ENCODE measurements at regions not wholly inside any gene's neighbourhood (a gene's known extent, or its start where the extent isn't known, plus 50 kb on each side); places are given as distances from the start of the nearest gene placed in this dataset.
"Not testable (repeated sequence)": the region's sequence is repeated elsewhere in the genome, so short reads cannot be mapped to it uniquely, and the experiment has no call there.

DNA sequence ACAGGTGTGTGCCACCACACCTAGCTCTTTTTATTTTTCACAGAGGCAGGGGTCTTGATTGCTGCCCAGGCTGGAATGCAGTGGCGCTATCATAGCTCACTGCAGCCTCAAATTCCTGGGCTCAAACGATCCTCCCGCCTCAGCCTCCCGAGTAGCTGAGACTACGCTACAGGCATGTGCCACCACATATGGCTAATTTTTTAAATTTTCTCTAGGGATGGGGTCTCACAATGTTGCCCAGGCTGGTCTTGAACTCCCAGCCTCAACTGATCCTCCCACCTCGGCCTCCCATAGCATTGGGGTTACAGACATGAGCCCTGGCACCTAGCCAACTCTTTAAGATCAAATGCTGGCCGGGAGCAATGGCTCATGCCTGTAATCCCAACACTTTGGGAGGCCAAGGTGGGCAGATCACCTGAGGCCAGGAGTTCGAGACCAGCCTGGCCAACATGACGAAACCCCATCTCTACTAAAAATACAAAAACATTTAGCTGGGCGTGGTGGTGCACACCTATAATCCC is 50.6 kb upstream of the MYL10 start:
- not testable (repeated sequence) for H3K4me3 ChIP-seq; H3K27ac ChIP-seq; ATAC-seq (replicated peaks in 6 of 8)
- 82 to 100% (median 92%) methylated on average over 2 to 5 of the region's 10 CpGs; no CpG with 5 or more reads in 2 of the 10 experiments for WGBS, 10 experiments
- in situ Hi-C loops (cut with MboI; ENCODE audit: low pct_unique_long_range_greater_than_20kb in 2 of 9, low sequenced_read_pairs in 9 of 9, unreplicated experiment in 9 of 9): loop anchor here in 6 of 9 experiments (10.0 to 25.0 kb wide), 2 partner anchors 555 to 558 kb away; no protein-coding TSS in a partner anchor
- H3K4me1 ChIP-seq (replicated peaks in 1 of 2): peaks cover 17% of the 10 kb centered on the region in 2 donors

DNA sequence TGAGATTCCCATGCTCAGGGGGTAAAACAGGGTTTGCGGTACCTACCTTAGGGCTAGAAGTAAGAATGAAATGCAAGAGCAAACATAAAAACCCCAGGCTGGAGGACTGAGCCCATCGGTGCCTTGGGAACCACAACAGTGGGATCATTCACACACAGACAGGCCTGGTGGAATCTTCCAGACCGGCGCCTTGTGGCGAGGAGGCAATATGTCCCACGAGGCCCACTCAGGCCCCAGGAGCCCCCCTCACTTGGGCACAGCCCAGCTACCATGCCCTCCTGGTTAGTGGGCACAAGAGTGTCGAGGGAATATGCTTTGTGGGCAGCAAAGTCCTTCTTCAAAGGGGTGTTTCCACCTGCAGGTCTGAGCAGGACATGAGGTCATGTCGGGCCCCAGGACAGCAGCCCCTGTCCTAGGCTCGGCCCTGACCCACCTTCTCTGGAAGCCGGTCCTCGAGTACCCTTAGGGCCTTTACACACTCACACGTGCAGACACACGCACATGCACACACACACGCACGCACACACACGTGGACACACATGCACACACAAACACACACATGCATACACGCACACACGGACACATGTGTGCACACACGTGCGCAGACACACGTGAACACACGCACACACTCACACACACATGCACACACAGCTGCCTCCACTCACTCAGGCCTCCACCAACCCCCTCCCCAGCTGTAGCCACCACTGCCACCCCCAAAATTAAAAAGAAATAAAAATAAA is 51.5 kb upstream of the MYL10 start:
- Histone ChIP-seq H3K4me1 (replicated peaks in 1 of 2) (peaks cover 17% of the 10 kb centered on the region in 2 donors), H3K4me3 (no peak overlapping the region), H3K27ac (no peak overlapping the region)
- peak in 4 of 8 experiments; percentile 6 to 29 (median 20) for ATAC-seq (replicated peaks in 6 of 8)
- in situ Hi-C loops (cut with MboI; ENCODE audit: low pct_unique_long_range_greater_than_20kb in 2 of 9, low sequenced_read_pairs in 9 of 9, unreplicated experiment in 9 of 9): loop anchor here in 6 of 9 experiments (10.0 to 25.0 kb wide), 2 partner anchors 554 to 557 kb away; no protein-coding TSS in a partner anchor
- 29 to 100% (median 90%) methylated on average over 1 to 7 of the region's 22 CpGs; no CpG with 5 or more reads in 3 of the 10 experiments for WGBS, 10 experiments

GRCh38 chr7:101681170-101682007 is 52.3 kb upstream of the MYL10 start:
- 0 to 66% (median 37%) methylated on average over 1 to 5 of the region's 14 CpGs; no CpG with 5 or more reads in 6 of the 10 experiments for WGBS, 10 experiments
- peak; percentile 22 to 98 (median 83) for ATAC-seq (replicated peaks in 6 of 8)
- H3K27ac ChIP-seq: no peak overlapping the region
- no peak overlapping the region for H3K4me3 ChIP-seq
- in situ Hi-C loops (cut with MboI; ENCODE audit: low pct_unique_long_range_greater_than_20kb in 2 of 9, low sequenced_read_pairs in 9 of 9, unreplicated experiment in 9 of 9): loop anchor here in 6 of 9 experiments (10.0 to 25.0 kb wide), 2 partner anchors 553 to 556 kb away; no protein-coding TSS in a partner anchor
- H3K4me1 ChIP-seq (replicated peaks in 1 of 2): peaks cover 10 to 14% of the 10 kb centered on the region in 2 donors

DNA sequence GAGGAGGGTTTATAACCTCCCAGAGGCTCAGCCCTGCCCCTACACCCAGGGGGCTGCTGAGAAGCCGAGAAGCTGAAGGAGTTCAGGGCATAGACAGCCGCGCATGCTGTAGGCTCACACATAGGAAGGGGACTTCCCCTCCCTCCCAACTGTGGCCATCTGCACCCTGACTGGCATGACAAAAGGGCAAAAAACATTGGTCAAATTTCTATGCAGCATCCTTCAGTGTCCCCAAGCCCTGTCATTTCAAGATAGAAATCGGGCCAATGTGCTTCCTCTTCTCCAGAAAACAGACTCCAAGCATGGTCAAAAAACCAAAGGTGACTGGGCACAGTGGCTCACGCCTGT is 55.9 kb upstream of the MYL10 start:
- H3K27ac ChIP-seq: no peak overlapping the region
- no peak for ATAC-seq (replicated peaks in 6 of 8)
- in situ Hi-C loops (cut with MboI; ENCODE audit: low pct_unique_long_range_greater_than_20kb in 2 of 9, low sequenced_read_pairs in 9 of 9, unreplicated experiment in 9 of 9): loop anchor here in 6 of 9 experiments (10.0 to 25.0 kb wide), 2 partner anchors 550 to 552 kb away; no protein-coding TSS in a partner anchor
- no peak overlapping the region for H3K4me3 ChIP-seq
- WGBS, 10 experiments: 60 to 80% (median 71%) methylated on average over 1 to 4 of the region's 5 CpGs; no CpG with 5 or more reads in 4 of the 10 experiments
- H3K4me1 ChIP-seq (replicated peaks in 1 of 2): peaks cover 8 to 11% of the 10 kb centered on the region in 2 donors

- in situ Hi-C loops (cut with MboI; ENCODE audit: low pct_unique_long_range_greater_than_20kb in 2 of 9, low sequenced_read_pairs in 9 of 9, unreplicated experiment in 9 of 9): loop anchor here in 6 of 9 experiments (10.0 to 25.0 kb wide), 2 partner anchors 549 to 551 kb away; no protein-coding TSS in a partner anchor
Measured at GRCh38 chr7:101686030-101686429, 56.9 kb upstream of the MYL10 start.

DNA sequence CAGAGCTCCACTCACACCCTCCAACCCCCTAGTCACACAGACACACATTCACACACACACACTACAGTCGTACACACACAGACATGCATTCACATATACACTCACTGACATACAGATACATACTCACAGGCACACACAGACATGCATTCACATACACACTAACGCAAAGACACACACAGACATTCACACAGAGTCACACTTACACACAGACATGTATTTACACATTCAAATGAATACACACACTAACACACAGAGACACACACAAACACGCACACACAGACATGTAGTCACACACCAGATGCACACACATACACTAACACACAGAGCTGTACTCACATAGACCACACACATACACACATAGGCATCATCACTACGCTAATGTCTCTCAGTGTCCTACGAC is 58.0 kb upstream of the MYL10 start:
- peaks cover 2 to 9% of the 10 kb centered on the region in 2 donors for H3K4me1 ChIP-seq (replicated peaks in 1 of 2)
- in situ Hi-C loops (cut with MboI; ENCODE audit: low pct_unique_long_range_greater_than_20kb in 2 of 9, low sequenced_read_pairs in 9 of 9, unreplicated experiment in 9 of 9): loop anchor here in 6 of 9 experiments (10.0 to 25.0 kb wide), 2 partner anchors 548 to 550 kb away; no protein-coding TSS in a partner anchor
- ATAC-seq (replicated peaks in 6 of 8): no peak
- no peak overlapping the region for H3K27ac ChIP-seq
- WGBS, 10 experiments: 0 to 100% (median 88%) methylated on average over 1 to 2 of the region's 5 CpGs; no CpG with 5 or more reads in 4 of the 10 experiments
- no peak overlapping the region for H3K4me3 ChIP-seq

More at GRCh38 chr7:101686030-101686429, 56.9 kb upstream of the MYL10 start:
- 37 to 100% (median 81%) methylated on average over 1 to 7 of the region's 9 CpGs; no CpG with 5 or more reads in 2 of the 10 experiments for WGBS, 10 experiments
- Histone ChIP-seq H3K27ac (no peak overlapping the region), H3K4me3 (no peak overlapping the region), H3K4me1 (replicated peaks in 1 of 2) (peaks cover 7 to 11% of the 10 kb centered on the region in 2 donors)
- no peak for ATAC-seq (replicated peaks in 6 of 8)

- in situ Hi-C loops (cut with MboI; ENCODE audit: low pct_unique_long_range_greater_than_20kb in 2 of 9, low sequenced_read_pairs in 9 of 9, unreplicated experiment in 9 of 9): loop anchor here in 6 of 9 experiments (10.0 to 25.0 kb wide), 2 partner anchors 547 to 550 kb away; no protein-coding TSS in a partner anchor
- no peak overlapping the region for H3K4me3 ChIP-seq
- peak in 1 of 8 experiments; percentile 11 for ATAC-seq (replicated peaks in 6 of 8)
- H3K27ac ChIP-seq: no peak overlapping the region
- no CpG with 5 or more reads among the region's 3 CpGs for WGBS, 10 experiments
- H3K4me1 ChIP-seq (replicated peaks in 1 of 2): peaks cover 3 to 11% of the 10 kb centered on the region in 2 donors
Measured at GRCh38 chr7:101687791-101688182, 58.7 kb upstream of the MYL10 start.

DNA sequence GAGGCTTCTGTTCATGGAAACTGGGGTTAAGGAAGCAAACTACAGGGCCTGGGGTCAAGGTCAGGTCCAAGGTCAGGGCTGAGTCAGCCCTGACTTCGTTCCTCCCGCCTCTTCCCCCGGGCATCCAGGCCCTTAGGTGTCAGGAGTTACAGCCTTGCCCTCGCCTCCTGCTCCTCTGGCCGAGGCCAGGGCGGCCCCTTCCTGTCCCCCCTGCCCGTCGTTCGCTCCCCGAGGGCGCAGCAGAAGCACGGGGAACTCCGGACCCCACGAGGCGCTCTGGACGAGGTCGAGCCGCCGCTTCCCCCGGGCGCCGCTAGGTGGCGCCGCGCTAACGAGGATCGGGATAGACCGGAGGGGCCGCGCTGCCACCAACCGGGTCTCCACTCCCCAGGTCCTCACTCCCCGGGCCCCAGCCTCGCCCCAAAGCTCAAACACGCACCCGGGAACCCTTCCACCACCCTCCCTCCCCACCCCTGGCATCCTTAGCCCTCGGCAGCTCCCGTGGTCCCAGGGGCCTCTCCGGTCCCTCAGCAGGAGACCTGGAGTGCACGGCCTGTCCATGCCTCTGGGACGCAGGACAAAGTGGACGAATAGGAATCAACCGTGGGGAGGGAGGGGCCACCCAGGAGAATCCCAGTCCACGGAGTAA is 59.2 kb upstream of the MYL10 start:
- peak; percentile 94 to 99 (median 96) for ATAC-seq (replicated peaks in 6 of 8)
- in situ Hi-C loops (cut with MboI; ENCODE audit: low pct_unique_long_range_greater_than_20kb in 2 of 9, low sequenced_read_pairs in 9 of 9, unreplicated experiment in 9 of 9): loop anchor here in 6 of 9 experiments (10.0 to 25.0 kb wide), 2 partner anchors 546 to 549 kb away; no protein-coding TSS in a partner anchor
- Histone ChIP-seq H3K4me1 (replicated peaks in 1 of 2) (peaks cover 3 to 11% of the 10 kb centered on the region in 2 donors), H3K4me3 (peak overlapping the region in 3 of 5 donors; percentile 9 to 20 (median 19)), H3K27ac (no peak overlapping the region)
- 0 to 19% methylated on average over 1 to 5 of the region's 43 CpGs; no CpG with 5 or more reads in 8 of the 10 experiments for WGBS, 10 experiments

GRCh38 chr7:101688995-101689907 is 60.2 kb upstream of the MYL10 start:
- in situ Hi-C loops (cut with MboI; ENCODE audit: low pct_unique_long_range_greater_than_20kb in 2 of 9, low sequenced_read_pairs in 9 of 9, unreplicated experiment in 9 of 9): loop anchor here in 6 of 9 experiments (10.0 to 25.0 kb wide), 2 partner anchors 546 to 548 kb away; no protein-coding TSS in a partner anchor
- 46 to 96% (median 81%) methylated on average over 1 to 9 of the region's 15 CpGs; no CpG with 5 or more reads in 4 of the 10 experiments for WGBS, 10 experiments
- ATAC-seq (replicated peaks in 6 of 8): no peak
- H3K27ac ChIP-seq: no peak overlapping the region
- no peak overlapping the region for H3K4me3 ChIP-seq
- peaks cover 3 to 11% of the 10 kb centered on the region in 2 donors for H3K4me1 ChIP-seq (replicated peaks in 1 of 2)

GRCh38 chr7:101690061-101690460 is 61.0 kb upstream of the MYL10 start:
- Histone ChIP-seq H3K27ac (no peak overlapping the region), H3K4me3 (no peak overlapping the region), H3K4me1 (replicated peaks in 1 of 2) (peaks cover 3 to 11% of the 10 kb centered on the region in 2 donors)
- 79 to 95% methylated on average over 4 of the region's 6 CpGs; no CpG with 5 or more reads in 8 of the 10 experiments for WGBS, 10 experiments
- peak in 4 of 8 experiments; percentile 9 to 60 (median 45) for ATAC-seq (replicated peaks in 6 of 8)
- in situ Hi-C loops (cut with MboI; ENCODE audit: low pct_unique_long_range_greater_than_20kb in 2 of 9, low sequenced_read_pairs in 9 of 9, unreplicated experiment in 9 of 9): loop anchor here in 6 of 9 experiments (10.0 to 25.0 kb wide), 2 partner anchors 545 to 547 kb away; no protein-coding TSS in a partner anchor

DNA sequence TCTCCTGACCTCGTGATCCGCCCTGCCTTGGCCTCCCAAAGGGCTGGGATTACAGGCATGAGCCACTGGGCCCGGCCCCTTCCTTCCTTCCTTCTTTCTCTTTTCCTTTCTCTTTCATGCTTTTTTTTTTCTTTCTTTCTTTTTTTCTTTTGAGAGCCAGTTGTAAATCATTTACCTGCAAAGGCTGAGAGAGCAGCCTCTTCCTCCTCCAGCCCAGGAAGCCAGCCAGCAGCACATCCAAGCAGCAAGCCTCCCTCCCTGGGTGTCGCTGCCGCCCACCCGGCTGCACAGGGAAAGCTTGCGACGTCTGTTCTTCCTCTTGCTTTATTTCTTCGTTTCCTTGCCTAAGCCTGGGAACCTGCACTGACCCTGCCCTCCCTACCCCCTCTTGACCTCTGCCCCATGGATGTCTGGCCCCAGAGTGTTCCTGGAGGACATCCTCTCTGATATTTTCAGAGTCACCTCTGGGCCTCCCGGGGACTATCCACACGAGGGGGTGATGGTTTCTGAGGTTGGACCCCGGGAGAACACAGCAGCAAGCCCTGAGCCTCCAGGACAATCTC is 62.8 kb upstream of the MYL10 start:
- Histone ChIP-seq H3K4me1 (replicated peaks in 1 of 2) (peaks cover 3 to 11% of the 10 kb centered on the region in 2 donors), H3K27ac (no peak overlapping the region), H3K4me3 (no peak overlapping the region)
- in situ Hi-C loops (cut with MboI; ENCODE audit: low pct_unique_long_range_greater_than_20kb in 2 of 9, low sequenced_read_pairs in 9 of 9, unreplicated experiment in 9 of 9): loop anchor here in 6 of 9 experiments (10.0 to 25.0 kb wide), 2 partner anchors 543 to 545 kb away; no protein-coding TSS in a partner anchor
- ATAC-seq (replicated peaks in 6 of 8): no peak
- 37 to 100% (median 78%) methylated on average over 1 to 10 of the region's 12 CpGs; no CpG with 5 or more reads in 3 of the 10 experiments for WGBS, 10 experiments
